HG03342 (cell line): ENCODE measurements at regions not wholly inside any gene's neighbourhood (a gene's known extent, or its start where the extent isn't known, plus 50 kb on each side); places are given as distances from the start of the nearest gene placed in this dataset.

ENCODE experiments used
- ATAC-seq: cut with Tn5 transposase; IDR thresholded peaks from one replicate; pipeline ENCODE4 v1.9.1; 2021; ENCODE audit warnings: mild to moderate bottlenecking, moderate library complexity; ENCODE audit not compliant: unreplicated experiment

- no peak for ATAC-seq
Measured at GRCh38 chr7:41834805-41835694, 132.2 kb upstream of the INHBA start.

DNA sequence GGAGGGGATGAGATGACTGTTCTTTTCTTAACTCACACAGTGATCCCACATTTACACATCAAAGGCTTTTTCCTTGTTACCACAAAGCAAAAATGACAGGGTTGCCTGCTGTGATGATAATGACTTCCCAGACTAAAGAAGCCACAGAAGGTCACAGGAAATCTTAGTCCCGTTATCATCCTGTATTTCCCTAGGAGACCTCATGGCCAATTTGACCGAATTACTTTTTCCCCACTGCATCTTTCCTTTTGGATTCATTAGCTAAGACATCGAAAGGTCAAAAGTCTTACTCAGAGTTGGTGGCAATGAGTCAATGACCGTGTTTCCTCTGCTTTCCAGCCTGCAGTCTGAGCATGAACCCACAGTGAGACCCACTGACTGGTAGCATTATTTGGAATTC is 130.1 kb upstream of the INHBA start:
- ATAC-seq: no peak

DNA sequence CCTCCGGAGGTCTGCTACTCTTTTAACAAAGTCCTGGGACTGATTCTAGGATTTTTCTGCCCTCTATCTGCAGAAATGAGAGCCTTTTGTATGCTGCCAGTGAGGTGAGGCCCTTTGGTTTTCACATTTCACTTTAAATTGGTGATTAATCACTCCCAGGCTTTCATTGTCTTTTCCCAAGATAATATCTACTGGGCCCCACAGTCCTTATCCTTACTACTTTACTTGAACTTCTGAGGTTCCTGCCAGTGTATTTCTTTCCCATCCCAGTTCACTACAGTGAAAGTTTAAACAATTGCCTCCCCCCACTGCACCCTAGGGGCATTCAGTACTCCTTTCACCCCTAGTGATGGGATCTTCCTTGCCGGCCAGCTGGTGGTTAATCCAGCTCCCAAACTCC is 127.4 kb upstream of the INHBA start:
- no peak for ATAC-seq

DNA sequence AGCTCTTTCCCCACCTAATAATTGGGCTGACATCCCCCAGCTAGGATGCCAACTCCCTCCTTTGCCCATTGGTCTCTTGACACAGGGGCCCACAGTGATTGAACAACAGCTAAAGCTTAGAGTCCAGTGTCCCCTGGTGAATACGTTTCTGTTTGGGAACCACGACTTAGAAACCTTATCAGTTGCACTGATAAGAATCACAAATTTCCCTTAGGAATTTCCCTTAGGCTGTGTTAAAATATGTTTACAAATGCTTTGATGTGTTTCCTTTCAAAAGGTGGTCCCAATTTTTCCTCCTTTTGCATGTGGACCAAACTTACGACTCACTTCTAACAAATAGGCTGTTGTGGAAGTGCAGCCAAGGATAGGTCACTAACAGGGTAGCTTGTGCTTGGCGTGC is 126.0 kb upstream of the INHBA start:
- no peak for ATAC-seq

- ATAC-seq: no peak
Measured at GRCh38 chr7:41826641-41827040, 123.8 kb upstream of the INHBA start.

DNA sequence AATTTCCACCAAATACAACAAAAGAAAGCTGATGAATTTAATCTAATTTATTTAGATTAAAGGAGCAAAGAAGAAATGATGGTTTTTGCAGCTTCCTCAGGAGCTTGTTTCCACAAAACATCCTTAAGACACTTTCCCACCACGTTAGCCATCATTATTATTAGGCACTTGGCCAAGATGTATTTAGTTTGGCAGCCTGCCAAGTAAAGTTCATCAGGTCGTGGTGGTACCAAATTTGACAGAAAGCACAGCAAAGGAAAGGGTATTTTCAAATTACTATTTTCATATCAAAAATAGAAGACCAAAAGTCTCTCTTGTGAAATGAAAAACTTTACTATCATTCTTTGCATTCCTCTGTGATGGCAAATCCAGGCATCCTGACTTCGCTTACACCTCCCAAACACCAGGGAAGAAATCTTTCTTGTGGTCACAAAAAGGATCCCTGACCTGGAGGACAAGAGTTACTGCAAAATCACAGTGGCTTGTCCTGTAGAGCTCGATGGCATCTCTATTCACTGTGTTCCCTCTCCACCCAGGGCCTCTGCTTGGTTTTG is 123.1 kb upstream of the INHBA start:
- no peak for ATAC-seq

DNA sequence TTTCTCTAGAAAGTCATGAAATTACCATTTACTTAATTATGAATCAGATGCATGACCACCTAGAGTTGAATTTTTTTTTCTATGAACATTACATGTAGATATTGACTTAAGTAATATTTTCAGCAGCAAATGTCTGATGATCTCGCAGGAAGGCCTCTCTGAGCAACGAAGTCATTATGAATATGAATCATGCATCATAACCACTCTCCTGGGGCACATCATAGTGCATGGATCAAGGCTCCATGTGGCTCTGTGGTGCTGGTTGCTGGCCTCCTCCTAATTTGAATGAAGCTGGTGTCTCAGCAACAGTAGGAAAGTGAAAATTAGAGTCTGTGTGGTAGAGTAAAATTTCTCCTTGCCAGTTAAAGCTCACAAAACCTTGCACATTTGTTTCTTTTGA is 121.4 kb upstream of the INHBA start:
- ATAC-seq: no peak

DNA sequence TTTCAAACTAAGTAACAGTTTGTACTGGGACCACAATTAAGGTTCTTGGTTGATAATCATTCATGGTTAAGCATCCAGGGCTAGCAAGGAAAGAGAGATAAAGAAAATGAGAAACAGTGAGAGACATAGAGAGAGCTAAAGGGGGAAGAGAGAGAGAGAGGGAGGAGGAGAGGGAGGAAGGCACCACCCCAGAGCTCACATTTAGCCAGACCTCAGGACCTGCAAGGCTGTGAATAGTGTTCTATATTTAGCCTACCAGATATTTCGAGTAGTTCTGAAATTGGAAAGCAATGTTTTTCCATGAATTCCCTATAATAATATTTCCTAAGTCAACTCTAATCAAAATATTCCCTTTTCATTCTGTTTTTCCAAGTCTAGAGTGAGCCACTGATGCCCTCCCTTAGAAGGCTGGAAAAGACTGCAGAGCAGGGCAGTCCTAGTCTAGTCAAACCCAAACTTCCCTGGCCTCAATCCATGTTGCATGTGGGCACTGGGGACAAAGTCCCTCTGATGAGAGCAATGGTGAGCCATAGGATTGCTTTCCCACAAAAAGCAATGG is 119.4 kb upstream of the INHBA start:
- no peak for ATAC-seq

DNA sequence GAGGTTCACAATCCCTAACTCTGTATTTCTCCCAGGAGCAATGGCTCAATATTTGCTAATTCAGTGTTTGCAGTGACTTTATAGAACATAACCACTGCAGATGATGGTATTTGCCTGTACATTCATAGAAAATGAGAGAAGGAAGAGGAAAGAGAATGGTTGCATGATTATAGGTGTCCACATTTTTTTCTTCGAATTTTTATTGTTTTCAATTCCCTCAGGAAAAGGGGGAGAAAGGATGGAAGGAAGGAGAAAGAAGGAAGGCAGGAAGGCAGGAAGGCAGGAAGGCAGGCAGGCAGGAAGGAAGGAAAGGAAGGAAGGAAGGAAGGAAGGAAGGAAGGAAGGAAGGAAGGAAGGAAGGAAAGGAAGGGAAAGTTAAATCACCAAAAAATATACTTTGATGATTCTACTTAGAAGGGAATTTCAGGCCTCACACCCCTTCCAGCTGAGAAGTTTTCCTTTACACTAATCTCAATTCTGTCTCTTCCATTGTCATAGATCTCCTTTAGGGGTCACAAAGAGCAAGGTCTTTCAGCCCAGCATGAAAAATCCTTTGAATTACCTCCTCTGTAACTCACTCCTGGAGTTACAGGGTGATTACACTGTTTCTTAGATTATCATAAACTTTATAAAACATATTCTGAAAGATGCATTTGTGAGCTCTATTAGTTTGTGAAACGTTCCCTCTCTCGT is 118.8 kb upstream of the INHBA start:
- no peak for ATAC-seq

GRCh38 chr7:41820111-41820671 is 117.3 kb upstream of the INHBA start:
- no peak for ATAC-seq

GRCh38 chr7:41819645-41820044 is 116.8 kb upstream of the INHBA start:
- no peak for ATAC-seq

GRCh38 chr7:41818765-41819398 is 116.0 kb upstream of the INHBA start:
- no peak for ATAC-seq

- ATAC-seq: peak; percentile 68
Measured at GRCh38 chr7:41817386-41817785, 114.5 kb upstream of the INHBA start.

DNA sequence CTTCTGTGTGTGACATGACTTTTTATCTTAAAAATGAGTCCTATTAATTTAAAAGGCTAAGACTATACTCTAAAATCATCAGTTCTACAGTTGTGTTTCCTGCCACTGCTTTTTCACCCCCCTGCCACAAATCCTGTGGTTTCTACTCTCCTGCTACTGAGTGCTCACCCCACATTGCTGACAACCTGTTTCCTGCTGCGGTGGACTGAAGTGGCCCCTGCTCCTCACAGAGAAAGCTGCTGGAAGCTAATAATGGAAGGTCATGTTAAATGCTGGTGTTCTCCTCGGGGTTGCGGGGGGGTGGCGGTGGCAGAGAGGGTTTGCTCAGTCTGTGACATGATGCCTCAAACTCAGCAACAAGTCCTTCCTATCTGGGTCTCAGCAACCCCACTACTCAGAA is 113.2 kb upstream of the INHBA start:
- peak; percentile 73 for ATAC-seq

DNA sequence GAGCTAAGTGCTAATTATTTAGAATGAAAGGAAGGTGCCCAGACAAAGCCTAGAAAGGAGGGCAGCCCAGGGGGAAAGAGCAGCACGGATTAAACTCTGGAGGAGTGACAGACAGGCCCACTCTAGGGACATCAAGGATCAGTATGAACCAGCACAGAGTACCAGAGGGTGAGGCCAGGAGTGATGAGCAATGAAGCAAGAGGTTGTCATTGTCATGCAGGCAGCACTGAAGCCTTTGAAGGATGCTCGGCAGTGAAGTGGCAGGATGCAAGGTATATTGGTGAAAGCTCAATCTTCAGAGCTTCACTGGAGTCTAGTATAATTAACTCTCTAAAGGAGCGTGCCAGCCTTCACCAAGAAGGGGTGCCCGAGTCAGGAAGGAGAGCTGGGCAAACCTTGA is 112.0 kb upstream of the INHBA start:
- ATAC-seq: no peak

- ATAC-seq: no peak
Measured at GRCh38 chr7:41813286-41813685, 110.4 kb upstream of the INHBA start.

GRCh38 chr7:41811941-41812340 is 109.1 kb upstream of the INHBA start:
- no peak for ATAC-seq

DNA sequence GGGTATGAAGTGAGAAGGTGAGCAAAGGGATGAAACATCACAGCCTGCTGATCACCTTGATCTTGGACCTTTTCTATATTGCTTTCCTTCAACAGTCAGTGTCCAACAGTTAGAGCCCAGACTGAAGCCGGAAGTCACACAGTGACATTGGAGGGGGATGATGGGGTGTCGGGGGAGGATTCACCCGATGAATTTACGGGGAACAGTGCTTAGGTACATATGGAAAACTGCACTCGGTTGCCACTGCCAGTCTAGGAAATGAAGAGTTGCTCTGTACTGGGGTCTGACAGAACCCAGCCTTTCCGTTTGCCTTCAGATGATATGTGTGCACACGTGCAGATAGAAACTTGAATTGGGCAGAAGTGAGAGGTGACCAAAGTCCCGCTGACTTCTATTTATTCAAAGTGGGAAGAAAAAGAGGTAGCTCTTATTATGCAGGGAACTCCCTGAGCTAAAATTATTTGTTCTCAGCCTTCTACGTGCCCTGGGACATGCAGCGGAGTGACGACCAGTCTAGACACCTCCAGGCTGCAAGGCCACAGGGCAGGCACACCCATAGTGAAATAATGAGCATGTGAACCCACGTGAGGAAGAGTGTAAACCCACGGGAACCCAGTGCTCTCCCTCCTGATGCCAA is 107.2 kb upstream of the INHBA start:
- ATAC-seq: peak; percentile 74

GRCh38 chr7:41809529-41809939 is 106.6 kb upstream of the INHBA start:
- ATAC-seq: no peak

- no peak for ATAC-seq
Measured at GRCh38 chr7:41809116-41809515, 106.2 kb upstream of the INHBA start.
